Mesendoderm (in vitro differentiated cells): ENCODE measurements at regions not wholly inside any gene's neighbourhood (a gene's known extent, or its start where the extent isn't known, plus 50 kb on each side); places are given as distances from the start of the nearest gene placed in this dataset.
"Not testable (repeated sequence)": the region's sequence is repeated elsewhere in the genome, so short reads cannot be mapped to it uniquely, and the experiment has no call there.

Source experiments
- DNase-seq: peaks from one replicate; pipeline ENCODE4 v3.0.0; 2013
- H2AK5ac ChIP-seq: 2 replicates; pipeline ENCODE4 v1.6.1; 2013; ENCODE audit warnings: low read length, inconsistent platforms
- H2BK120ac ChIP-seq: 2 replicates; pipeline ENCODE4 v1.6.1; 2013; ENCODE audit warnings: low read depth, mild to moderate bottlenecking, low read length, moderate library complexity, mixed read lengths
- H2BK15ac ChIP-seq: replicated peaks from 2 replicates; pipeline ENCODE4 v1.6.1; 2013; ENCODE audit warnings: low read depth, mild to moderate bottlenecking, moderate library complexity
- H2BK5ac ChIP-seq: 2 replicates; pipeline ENCODE4 v1.6.1; 2013; ENCODE audit warnings: low read length, inconsistent platforms
- H3K18ac ChIP-seq: 2 replicates; pipeline ENCODE4 v1.6.1; 2013; ENCODE audit warnings: mild to moderate bottlenecking, low read length, mixed read lengths
- H3K23ac ChIP-seq: one replicate; pipeline ENCODE4 v1.6.1; 2013; ENCODE audit warnings: low read length
- H3K27ac ChIP-seq: 2 replicates; pipeline ENCODE4 v1.5.1; 2013; ENCODE audit warnings: low read depth, mild to moderate bottlenecking, inconsistent platforms, low read length, moderate library complexity
- H3K27me3 ChIP-seq: 2 replicates; pipeline ENCODE4 v1.6.1; 2013; ENCODE audit warnings: low read length, control low read depth, mild to moderate bottlenecking, inconsistent platforms; ENCODE audit not compliant: insufficient read depth, poor library complexity
- H3K36me3 ChIP-seq: 2 replicates; pipeline ENCODE4 v1.6.1; 2013; ENCODE audit warnings: low read length, inconsistent platforms; ENCODE audit not compliant: control insufficient read depth, insufficient read depth
- H3K4ac ChIP-seq: one replicate; pipeline ENCODE4 v1.6.1; 2013; ENCODE audit warnings: low read depth, mild to moderate bottlenecking, low read length, moderate library complexity
- H3K4me1 ChIP-seq: 2 replicates; pipeline ENCODE4 v1.6.1; 2013; ENCODE audit warnings: low read depth, low read length, inconsistent platforms; ENCODE audit not compliant: control insufficient read depth
- H3K4me2 ChIP-seq: 2 replicates; pipeline ENCODE4 v1.6.1; 2013; ENCODE audit warnings: low read length
- H3K4me3 ChIP-seq: 2 replicates; pipeline ENCODE4 v1.5.1; 2013; ENCODE audit warnings: mild to moderate bottlenecking, low read length
- H3K56ac ChIP-seq: one replicate; pipeline ENCODE4 v1.6.1; 2013; ENCODE audit warnings: low read length
- H3K79me1 ChIP-seq: 2 replicates; pipeline ENCODE4 v1.6.1; 2013; ENCODE audit warnings: low read length, inconsistent platforms
- H3K79me2 ChIP-seq: 2 replicates; pipeline ENCODE4 v1.6.1; 2013; ENCODE audit warnings: mild to moderate bottlenecking, low read length; ENCODE audit not compliant: control insufficient read depth, insufficient read depth
- H3K9ac ChIP-seq: 2 replicates; pipeline ENCODE4 v1.6.1; 2013; ENCODE audit warnings: low read length, inconsistent platforms
- H4K5ac ChIP-seq: one replicate; pipeline ENCODE4 v1.6.1; 2013; ENCODE audit warnings: low read length
- H4K8ac ChIP-seq: one replicate; pipeline ENCODE4 v1.6.1; 2013; ENCODE audit warnings: low read depth, mild to moderate bottlenecking, control low read depth, low read length, moderate library complexity
- WGBS: extraction: QIAGEN DNeasy Blood & Tissue Kit; methylation state at CpG from one replicate; pipeline ENCODE4 v1.1.7; 2013; ENCODE audit warnings: low lambda C conversion rate, missing lambda C conversion rate; ENCODE audit not compliant: insufficient coverage; ENCODE audit errors: extremely low coverage; 5-methylcytosine and 5-hydroxymethylcytosine counted together

- Histone ChIP-seq H4K8ac (no peak overlapping the region), H2AK5ac (no peak overlapping the region), H3K9ac (no peak overlapping the region), H3K36me3 (no peaks in the 10 kb centered on the region), H3K27ac (no peak overlapping the region), H3K4me1 (no peaks in the 10 kb centered on the region), H3K79me2 (no peaks in the 10 kb centered on the region), H3K23ac (no peak overlapping the region), H2BK5ac (no peak overlapping the region), H3K4ac (no peak overlapping the region), H3K56ac (no peak overlapping the region), H2BK120ac (no peak overlapping the region), H3K79me1 (no peaks in the 10 kb centered on the region), H2BK15ac (no peak overlapping the region), H3K4me2 (no peak overlapping the region), H3K27me3 (no peaks in the 10 kb centered on the region), H3K18ac (no peak overlapping the region), H3K4me3 (no peak overlapping the region), H4K5ac (no peak overlapping the region)
- DNase-seq = no peak
- WGBS = no CpG with 5 or more reads among the region's 2 CpGs
These were observed 457.4 kb upstream of the PCDH10 start for GRCh38 chr4:132691668-132692067.

GRCh38 chr4:132694775-132695174 is 454.3 kb upstream of the PCDH10 start:
- Histone ChIP-seq H3K4ac (no peak overlapping the region), H2BK15ac (no peak overlapping the region), H2BK5ac (no peak overlapping the region)

GRCh38 chr4:132697505-132697904 is 451.6 kb upstream of the PCDH10 start:
- not testable (repeated sequence) for H3K27me3 ChIP-seq, H3K36me3 ChIP-seq, H3K79me2 ChIP-seq, H3K9ac ChIP-seq, H3K23ac ChIP-seq, H3K27ac ChIP-seq, H2BK120ac ChIP-seq, H4K8ac ChIP-seq, H3K56ac ChIP-seq, DNase-seq, H2BK5ac ChIP-seq, H3K4me1 ChIP-seq, H2AK5ac ChIP-seq, H3K4ac ChIP-seq, H4K5ac ChIP-seq, H3K18ac ChIP-seq, H2BK15ac ChIP-seq, H3K4me3 ChIP-seq, H3K79me1 ChIP-seq, H3K4me2 ChIP-seq
- no CpG with 5 or more reads among the region's 4 CpGs for WGBS

More at GRCh38 chr4:132694775-132695174, 454.3 kb upstream of the PCDH10 start:
- Histone ChIP-seq H3K23ac (no peak overlapping the region), H3K79me1 (no peaks in the 10 kb centered on the region), H3K18ac (no peak overlapping the region), H3K9ac (no peak overlapping the region), H3K4me2 (no peak overlapping the region), H3K79me2 (no peaks in the 10 kb centered on the region), H3K56ac (no peak overlapping the region), H2AK5ac (no peak overlapping the region), H4K5ac (no peak overlapping the region), H3K27ac (no peak overlapping the region), H3K4me3 (no peak overlapping the region), H3K27me3 (no peaks in the 10 kb centered on the region), H3K4me1 (no peaks in the 10 kb centered on the region), H4K8ac (no peak overlapping the region), H3K36me3 (no peaks in the 10 kb centered on the region), H2BK120ac (no peak overlapping the region)
- no peak for DNase-seq

- no peaks in the 10 kb centered on the region for H3K4me1 ChIP-seq
- no peaks in the 10 kb centered on the region for H3K79me1 ChIP-seq
- H4K8ac ChIP-seq = no peak overlapping the region
- WGBS = no CpG with 5 or more reads among the region's 2 CpGs
- no peak overlapping the region for H2AK5ac ChIP-seq
- no peaks in the 10 kb centered on the region for H3K79me2 ChIP-seq
- H3K18ac ChIP-seq = no peak overlapping the region
- H3K27ac ChIP-seq = no peak overlapping the region
- no peak for DNase-seq
- H3K27me3 ChIP-seq = no peaks in the 10 kb centered on the region
- H2BK15ac ChIP-seq = no peak overlapping the region
- no peak overlapping the region for H3K4ac ChIP-seq
- no peak overlapping the region for H3K4me3 ChIP-seq
- H3K9ac ChIP-seq = no peak overlapping the region
- H2BK120ac ChIP-seq = no peak overlapping the region
- H3K23ac ChIP-seq = no peak overlapping the region
- H2BK5ac ChIP-seq = no peak overlapping the region
- no peak overlapping the region for H4K5ac ChIP-seq
- H3K36me3 ChIP-seq = no peaks in the 10 kb centered on the region
- H3K56ac ChIP-seq = no peak overlapping the region
- no peak overlapping the region for H3K4me2 ChIP-seq
These were observed 441.1 kb upstream of the PCDH10 start for GRCh38 chr4:132707955-132708354.

- no peak overlapping the region for H4K8ac ChIP-seq
- H3K27me3 ChIP-seq = no peaks in the 10 kb centered on the region
- H3K23ac ChIP-seq = no peak overlapping the region
- no peak overlapping the region for H3K4me3 ChIP-seq
- H3K9ac ChIP-seq = no peak overlapping the region
- no peak overlapping the region for H3K56ac ChIP-seq
- WGBS = no CpG with 5 or more reads among the region's 1 CpG
- no peaks in the 10 kb centered on the region for H3K79me2 ChIP-seq
- no peak overlapping the region for H2BK15ac ChIP-seq
- no peak overlapping the region for H2BK5ac ChIP-seq
- H3K4me1 ChIP-seq = no peaks in the 10 kb centered on the region
- H3K27ac ChIP-seq = no peak overlapping the region
- no peak overlapping the region for H3K4me2 ChIP-seq
- no peak overlapping the region for H4K5ac ChIP-seq
- no peaks in the 10 kb centered on the region for H3K79me1 ChIP-seq
- H2BK120ac ChIP-seq = no peak overlapping the region
- no peak overlapping the region for H3K18ac ChIP-seq
- H2AK5ac ChIP-seq = no peak overlapping the region
- H3K4ac ChIP-seq = no peak overlapping the region
- no peak for DNase-seq
- no peaks in the 10 kb centered on the region for H3K36me3 ChIP-seq
These were observed 440.0 kb upstream of the PCDH10 start for GRCh38 chr4:132709056-132709455.

GRCh38 chr4:132710971-132711370 is 438.1 kb upstream of the PCDH10 start:
- Histone ChIP-seq H3K9ac (no peak overlapping the region), H2BK120ac (no peak overlapping the region), H3K27ac (no peak overlapping the region), H2AK5ac (no peak overlapping the region), H3K79me2 (no peaks in the 10 kb centered on the region), H3K36me3 (no peaks in the 10 kb centered on the region), H3K4me2 (no peak overlapping the region), H3K27me3 (no peaks in the 10 kb centered on the region), H3K23ac (no peak overlapping the region), H2BK5ac (no peak overlapping the region), H3K4ac (no peak overlapping the region), H3K4me3 (no peak overlapping the region), H3K79me1 (no peaks in the 10 kb centered on the region), H4K8ac (no peak overlapping the region), H3K18ac (no peak overlapping the region), H3K4me1 (no peaks in the 10 kb centered on the region), H4K5ac (no peak overlapping the region), H3K56ac (no peak overlapping the region), H2BK15ac (no peak overlapping the region)
- WGBS = no CpG with 5 or more reads among the region's 2 CpGs
- no peak for DNase-seq
